Activated CD4-positive, alpha-beta T cell treated with anti-CD3 and anti-CD28 coated beads for 48 hours (primary cell): ENCODE measurements at regions not wholly inside any gene's neighbourhood (a gene's known extent, or its start where the extent isn't known, plus 50 kb on each side); places are given as distances from the start of the nearest gene placed in this dataset.

ENCODE experiments used
- DNase-seq: peaks from one replicate; pipeline ENCODE4 v3.0.0-alpha.2; 2020

DNA sequence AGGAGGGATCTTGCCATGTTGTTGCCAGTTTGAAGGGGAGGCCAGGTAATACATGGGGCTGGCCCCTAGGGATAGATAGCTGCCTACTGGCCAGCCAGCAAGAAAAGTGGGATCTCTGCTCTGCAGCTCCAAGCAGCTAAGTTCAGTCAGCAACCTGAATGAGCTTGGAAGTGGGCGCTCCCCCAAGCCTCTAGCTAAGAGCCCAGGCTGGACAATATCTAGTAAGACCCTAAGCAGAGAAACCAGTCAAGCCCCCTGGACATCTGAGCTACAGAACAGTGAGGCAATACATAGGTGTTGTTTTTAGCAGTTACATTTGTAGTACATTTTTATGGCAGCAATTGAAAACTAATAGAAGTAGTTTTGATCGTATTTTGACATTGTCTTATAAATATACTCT, 409.8 kb upstream of the SMIM21 start:
- DNase-seq: no peak

DNA sequence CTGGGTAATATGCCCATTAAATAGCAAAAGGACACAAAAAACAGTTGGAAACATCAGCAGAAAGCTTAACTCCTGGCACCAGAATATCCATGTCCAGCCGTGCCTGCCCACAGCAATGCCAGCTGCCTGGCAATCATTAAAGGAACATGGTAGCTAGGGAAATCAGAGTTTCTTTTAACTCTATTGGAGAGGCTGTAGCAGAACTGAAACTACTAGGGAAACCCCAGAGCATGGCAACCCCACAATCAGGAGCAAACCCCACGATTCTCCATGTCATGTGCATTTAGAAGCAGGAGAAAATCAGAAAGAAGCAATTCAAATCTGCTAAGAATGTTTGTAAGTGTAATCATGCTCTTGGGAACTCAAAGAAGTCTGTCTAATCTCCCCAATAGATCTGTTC, 409.0 kb upstream of the SMIM21 start:
- DNase-seq: no peak

DNA sequence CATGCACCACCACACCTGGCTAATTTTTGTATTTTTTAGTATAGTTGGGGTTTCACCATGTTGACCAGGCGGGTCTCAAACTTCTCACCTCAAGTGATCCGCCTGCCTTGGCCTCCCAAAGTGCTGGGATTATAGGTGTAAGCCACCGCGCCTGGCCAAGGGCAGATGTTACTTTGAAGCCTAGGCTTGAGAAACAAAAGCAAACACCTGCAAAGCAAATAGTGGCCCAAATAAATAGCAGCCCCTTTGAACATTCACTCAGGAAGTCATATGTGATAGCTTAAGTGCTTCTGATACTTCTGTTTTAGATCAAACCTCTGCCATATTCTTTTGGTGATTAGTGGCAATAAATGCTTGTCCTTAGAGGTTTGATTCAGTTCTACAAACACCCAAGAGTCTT, 404.5 kb upstream of the SMIM21 start:
- DNase-seq: no peak

GRCh38 chr18:75830828-75831227, 403.3 kb upstream of the SMIM21 start:
- DNase-seq: no peak

DNA sequence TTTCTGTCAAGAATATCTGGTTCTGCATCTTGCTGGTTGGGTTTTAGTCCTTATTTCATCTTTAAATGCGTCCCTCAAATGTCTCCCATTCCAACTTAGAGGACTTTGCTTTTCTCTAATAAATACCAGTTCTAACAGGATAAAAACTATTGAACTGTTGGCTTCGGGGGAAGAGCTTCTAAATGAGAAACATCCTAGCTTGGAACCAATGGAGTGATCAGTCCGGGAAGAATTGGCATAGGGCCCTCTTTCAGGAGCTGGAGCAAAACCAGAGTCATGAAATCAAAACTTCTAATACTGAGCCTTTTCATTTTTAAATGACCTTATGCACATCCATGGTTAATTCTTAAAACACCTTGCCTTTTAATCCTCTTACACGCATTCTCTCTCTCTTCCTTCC, 401.6 kb upstream of the SMIM21 start:
- DNase-seq: no peak

DNA sequence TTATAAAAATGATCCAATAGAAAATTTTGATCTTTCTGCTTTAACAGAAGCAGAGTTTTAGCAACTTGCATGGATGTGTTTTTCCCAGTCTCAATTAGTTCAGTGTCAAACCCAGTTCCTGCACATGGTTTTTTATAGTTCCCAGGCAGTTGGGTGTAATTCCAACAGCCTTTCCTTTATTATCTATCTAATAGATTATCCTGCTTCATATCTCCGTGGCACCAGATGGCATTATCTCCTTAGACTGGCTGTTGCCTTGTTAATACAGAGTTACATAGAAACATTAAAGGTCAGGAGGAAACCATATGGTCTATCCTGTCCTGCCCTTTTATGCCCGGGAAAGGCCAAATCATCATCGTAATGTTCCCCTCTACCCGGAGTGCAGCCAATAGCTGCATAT, 400.9 kb upstream of the SMIM21 start:
- no peak for DNase-seq

DNA sequence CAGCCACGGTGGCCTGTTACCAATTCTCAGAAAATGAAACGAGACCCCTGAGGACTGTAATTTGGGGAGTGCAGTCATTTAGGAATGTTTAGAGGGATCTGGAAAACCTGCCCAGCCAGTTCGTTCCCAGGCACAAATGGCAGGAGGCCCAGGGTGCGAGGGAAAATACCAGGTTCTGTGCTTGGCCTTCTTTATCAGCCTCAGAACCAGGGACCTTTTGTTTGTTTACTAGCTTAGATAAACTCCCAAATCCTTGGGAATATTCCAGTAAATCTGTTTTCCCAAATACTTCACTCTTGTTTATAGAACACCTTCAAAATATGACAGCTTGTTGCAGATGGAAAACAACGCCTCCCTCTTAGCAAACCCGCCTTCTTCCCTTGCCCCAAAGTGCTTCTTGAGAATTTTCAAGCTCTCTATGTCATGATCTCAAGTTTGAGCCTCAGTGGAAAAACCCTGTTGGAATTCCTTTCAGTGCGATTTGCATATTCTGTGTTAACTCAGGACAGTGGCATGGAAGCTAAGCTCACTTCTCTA, 400.3 kb upstream of the SMIM21 start:
- no peak for DNase-seq

DNA sequence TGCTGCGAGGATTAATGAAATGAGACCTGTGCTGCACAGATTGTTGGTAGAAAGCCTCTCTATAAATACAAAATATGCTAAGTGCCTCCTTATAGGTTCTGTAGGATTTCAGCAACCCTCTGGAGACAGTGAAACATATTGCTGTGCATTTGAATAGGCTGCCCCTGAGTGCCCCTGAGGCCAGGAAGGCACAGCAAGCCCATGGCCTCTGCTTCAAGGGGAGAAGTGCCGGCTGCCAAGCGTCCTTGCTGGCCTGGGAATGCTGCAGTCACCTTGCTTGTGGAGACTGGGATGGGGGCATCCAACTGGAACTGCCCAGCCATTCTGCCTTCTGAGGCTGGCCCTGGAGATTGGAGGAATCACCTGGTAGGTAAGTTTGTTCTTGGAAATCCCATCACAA, 397.2 kb upstream of the SMIM21 start:
- no peak for DNase-seq

GRCh38 chr18:75823471-75823870, 396.0 kb upstream of the SMIM21 start:
- no peak for DNase-seq

DNA sequence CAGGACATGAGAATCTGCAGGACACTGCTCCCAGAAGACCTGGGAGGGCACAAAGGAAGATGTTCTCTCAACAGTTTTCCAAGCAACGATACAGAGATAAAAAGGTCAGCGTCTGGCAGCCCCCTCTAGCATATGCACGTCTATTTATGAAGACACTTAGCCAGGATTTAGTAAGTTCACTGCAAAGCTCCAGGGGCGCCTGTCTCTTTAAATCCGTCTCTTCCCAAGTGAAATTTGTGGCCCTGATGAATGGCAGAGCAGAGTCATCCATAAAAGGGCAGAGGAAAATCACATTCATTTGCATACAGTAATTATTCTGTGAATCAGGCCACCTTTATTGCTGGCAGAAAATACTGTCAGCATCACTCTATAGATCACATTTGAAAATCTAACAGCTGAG, 390.9 kb upstream of the SMIM21 start:
- no peak for DNase-seq

GRCh38 chr18:75815767-75816166, 388.3 kb upstream of the SMIM21 start:
- no peak for DNase-seq

- DNase-seq: no peak
Measured at GRCh38 chr18:75812761-75813160, 385.3 kb upstream of the SMIM21 start.

DNA sequence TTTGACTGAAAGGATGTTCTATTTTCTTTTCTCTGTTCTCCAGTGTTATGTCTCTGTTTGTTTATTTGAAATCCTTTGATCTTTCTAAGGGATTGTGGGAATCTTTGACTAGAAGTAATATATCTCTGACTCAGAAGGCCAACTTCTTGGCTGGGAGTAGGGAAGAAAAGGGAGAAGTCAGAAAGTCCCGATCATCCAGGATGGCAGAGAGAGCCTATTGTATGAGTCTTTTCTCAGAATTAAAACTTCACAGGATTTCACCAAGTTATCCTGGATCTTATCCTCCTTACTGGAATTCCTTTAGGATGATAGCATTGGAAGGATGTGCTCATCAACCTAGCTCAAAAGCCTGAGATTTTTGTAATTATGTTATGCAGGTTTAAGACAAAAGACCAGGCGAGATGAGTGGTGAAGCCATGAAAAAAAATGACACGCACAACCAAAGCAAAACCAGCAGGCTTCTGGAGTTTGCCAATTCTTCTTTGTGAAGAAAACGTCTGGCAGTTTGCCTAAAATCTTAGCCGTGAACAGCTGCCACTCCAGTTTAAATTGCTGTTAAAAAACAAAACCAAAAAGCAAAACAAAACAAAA, 383.6 kb upstream of the SMIM21 start:
- no peak for DNase-seq

GRCh38 chr18:75810516-75810915, 383.0 kb upstream of the SMIM21 start:
- DNase-seq: no peak

- no peak for DNase-seq
Measured at GRCh38 chr18:75809926-75810255, 382.4 kb upstream of the SMIM21 start.

- no peak for DNase-seq
Measured at GRCh38 chr18:75809151-75809925, 381.8 kb upstream of the SMIM21 start.

DNA sequence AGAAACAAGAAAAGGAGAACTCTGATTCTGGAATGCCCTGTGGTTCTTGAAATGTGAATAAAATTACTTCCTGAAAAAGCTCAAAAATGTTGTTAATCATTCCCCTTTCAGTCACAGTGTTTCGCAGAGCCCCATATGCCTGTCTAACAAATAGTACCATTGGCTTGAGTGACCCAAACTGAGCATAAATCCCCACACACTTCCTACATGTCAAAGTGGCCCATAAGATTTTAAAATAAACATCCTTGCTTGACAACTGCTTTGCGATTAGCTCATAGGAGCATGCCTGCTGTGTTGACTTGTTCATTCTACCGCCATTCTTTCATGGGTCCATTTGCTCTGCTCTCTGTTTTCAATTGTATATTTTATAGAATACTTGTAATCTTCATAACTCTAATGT, 377.8 kb upstream of the SMIM21 start:
- no peak for DNase-seq

DNA sequence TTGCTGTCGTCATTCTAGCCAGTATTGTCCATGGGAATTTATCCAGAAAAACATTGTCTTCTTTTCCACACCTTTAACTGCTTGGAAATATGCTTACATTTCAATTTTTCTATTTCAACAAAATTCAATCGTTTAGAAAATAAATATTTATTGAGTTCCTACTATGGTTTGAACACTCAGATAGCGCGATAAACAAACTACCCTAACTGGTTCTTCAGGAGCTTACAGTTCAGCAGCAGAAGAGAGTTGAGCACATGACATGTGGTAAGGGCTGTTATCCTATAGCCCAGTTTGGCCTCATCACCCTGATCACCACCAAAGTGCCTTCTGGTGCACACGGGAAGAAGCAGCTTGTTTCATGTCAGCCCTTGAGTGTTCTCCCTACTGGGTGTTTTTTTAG, 375.2 kb upstream of the SMIM21 start:
- DNase-seq: no peak

GRCh38 chr18:75801178-75801577, 373.7 kb upstream of the SMIM21 start:
- DNase-seq: no peak

GRCh38 chr18:75800331-75800648, 372.8 kb upstream of the SMIM21 start:
- DNase-seq: no peak

DNA sequence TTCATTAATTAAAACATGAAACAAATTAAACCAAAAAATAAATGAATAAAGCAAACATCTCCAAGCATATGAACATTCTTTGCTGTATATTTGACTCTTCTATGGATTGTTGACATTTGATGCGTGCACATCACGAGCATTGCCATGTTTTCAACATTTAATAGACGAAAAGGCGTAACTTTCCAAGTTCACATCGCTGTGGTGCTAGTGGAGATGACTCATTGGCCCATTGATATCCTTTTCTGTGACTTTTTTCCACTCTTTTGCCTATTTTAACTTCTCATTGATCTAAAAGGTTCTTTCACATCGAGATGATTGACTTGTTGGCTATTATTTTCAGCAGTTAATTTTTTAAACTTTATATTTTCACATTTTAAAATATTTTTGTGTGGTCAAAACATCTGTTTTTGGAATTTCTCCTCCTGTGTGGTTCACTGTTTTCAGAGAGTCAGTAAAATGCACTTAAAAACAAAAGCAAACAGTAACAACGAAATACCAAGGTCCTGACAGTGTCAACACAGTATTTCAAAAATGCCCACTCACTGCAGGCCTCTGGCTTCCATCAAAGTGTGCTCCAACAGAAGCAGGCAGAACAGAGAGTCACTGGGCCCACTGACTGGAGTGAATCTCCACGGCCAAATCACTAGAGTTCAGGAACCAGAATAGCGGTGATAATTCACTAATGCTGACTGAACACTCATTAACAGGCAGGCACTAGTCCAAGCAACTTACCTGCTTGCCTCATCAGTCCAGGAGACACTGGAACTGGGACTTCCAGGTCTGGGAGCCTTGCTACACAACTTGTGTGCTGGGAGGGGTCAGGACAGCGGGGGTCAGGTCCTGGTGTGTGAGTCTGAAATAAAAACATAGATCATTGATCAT, 372.2 kb upstream of the SMIM21 start:
- DNase-seq: no peak

DNA sequence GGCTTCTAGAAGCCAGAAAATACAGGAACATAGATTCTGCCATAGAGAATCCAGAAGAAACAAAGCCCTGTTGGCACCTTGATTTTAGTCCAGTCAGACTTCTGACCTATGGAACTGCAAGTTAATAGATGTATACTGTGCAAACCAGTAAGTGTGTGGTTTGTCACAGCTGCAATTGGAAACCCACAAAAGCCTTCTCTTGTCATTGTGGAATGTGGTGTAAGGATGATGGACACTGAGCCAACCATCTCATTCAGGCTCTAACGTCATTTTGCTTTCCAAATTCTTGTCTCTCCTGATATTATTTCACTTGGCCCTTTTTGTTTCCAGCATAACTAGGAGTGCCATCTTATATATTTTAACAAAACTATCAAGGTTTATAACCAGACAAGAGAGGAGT, 369.5 kb upstream of the SMIM21 start:
- no peak for DNase-seq

- DNase-seq: no peak
Measured at GRCh38 chr18:75790796-75791195, 363.3 kb upstream of the SMIM21 start.

GRCh38 chr18:75790111-75790510, 362.6 kb upstream of the SMIM21 start:
- no peak for DNase-seq
